Endothelial cell of umbilical vein (primary cell): ENCODE measurements at regions not wholly inside any gene's neighbourhood (a gene's known extent, or its start where the extent isn't known, plus 50 kb on each side); places are given as distances from the start of the nearest gene placed in this dataset.
"Not testable (repeated sequence)": the region's sequence is repeated elsewhere in the genome, so short reads cannot be mapped to it uniquely, and the experiment has no call there.

ENCODE experiments used
- BruUV-seq: library from RNA; stranded (reverse); fragments of 400-500 nt; replicated peaks from 2 replicates; lab custom pipeline; 2021; lab: Mats Ljungman, UMichigan
- CTCF ChIA-PET: fragments of 300-600, 350-600 bp; sonication (Branson Sonifier 250); formaldehyde crosslinking; loops from one replicate; lab custom pipeline; 2021; ENCODE audit warnings: antibody characterized with exemption, inconsistent platforms; lab: Charles Lee
- POLR2A ChIA-PET: fragments of 300-600, 350-600 bp; sonication (Branson Sonifier 250); formaldehyde crosslinking; loops from one replicate; lab custom pipeline; 2021; ENCODE audit warnings: antibody characterized with exemption, inconsistent platforms; lab: Charles Lee
- DNase-seq: peaks from one replicate; pipeline ENCODE4 v3.0.0-alpha.2; 2011; ENCODE audit warnings: low read depth, low spot score
- FAIRE-seq: peaks from 2 replicates; lab custom pipeline; 2011; peaks lifted over from hg19 to GRCh38; lab: Jason Lieb, UNC
- H2AFZ ChIP-seq: 2 replicates; pipeline ENCODE4 v1.6.0; 2012; ENCODE audit warnings: low read depth, low read length, control low read depth, inconsistent platforms
- H3K27ac ChIP-seq: 2 replicates; pipeline ENCODE4 v1.5.1; 2011; ENCODE audit warnings: low read depth, mild to moderate bottlenecking, control low read depth, low read length, moderate library complexity; ENCODE audit not compliant: insufficient read depth
- H3K27me3 ChIP-seq, 2 experiments: 2 replicates each; pipeline versions ENCODE4 v1.6.0 to v1.6.1; 2011; ENCODE audit warnings: low read length in 2 of 2, mixed read lengths in 1 of 2; ENCODE audit not compliant: control insufficient read depth in 2 of 2, insufficient read depth in 2 of 2
- H3K36me3 ChIP-seq, 2 experiments: 2 replicates in 1 of 2; 3 replicates in 1 of 2; pipeline ENCODE4 v1.5.1; 2011; ENCODE audit warnings: low read length in 2 of 2, mild to moderate bottlenecking in 1 of 2, moderate library complexity in 1 of 2; ENCODE audit not compliant: control insufficient read depth in 2 of 2, insufficient read depth in 2 of 2; ENCODE audit errors: extremely low read depth in 1 of 2
- H3K4me1 ChIP-seq: 3 replicates; pipeline ENCODE4 v1.5.1; 2011; ENCODE audit warnings: mild to moderate bottlenecking, low read length; ENCODE audit not compliant: control insufficient read depth, insufficient read depth; ENCODE audit errors: extremely low read depth
- H3K4me2 ChIP-seq: 2 replicates; pipeline ENCODE4 v1.6.1; 2011; ENCODE audit warnings: low read length, control low read depth, mixed read lengths; ENCODE audit not compliant: insufficient read depth
- H3K4me3 ChIP-seq, 3 experiments: fragments of 200-600 bp in 1 of 3; sonication (generic), shearing (Covaris generic) in 1 of 3; replicated peaks in 1 of 3; 2 replicates each; pipeline ENCODE4 v1.5.1; 2011 to 2016; ENCODE audit warnings: control low read depth in 3 of 3, low read length in 3 of 3, mild to moderate bottlenecking in 2 of 3, inconsistent platforms in 1 of 3, low read depth in 1 of 3, moderate library complexity in 1 of 3; ENCODE audit not compliant: insufficient read depth in 1 of 3
- H3K79me2 ChIP-seq: 2 replicates; pipeline ENCODE4 v1.6.0; 2012; ENCODE audit warnings: low read length, inconsistent platforms; ENCODE audit not compliant: control insufficient read depth, insufficient read depth
- H3K9ac ChIP-seq: replicated peaks from 2 replicates; pipeline ENCODE3; 2011; ENCODE audit warnings: low read length, control low read depth; ENCODE audit not compliant: insufficient read depth; ENCODE audit errors: extremely low read depth
- H3K9me1 ChIP-seq: replicated peaks from 3 replicates; pipeline ENCODE4 v1.6.0; 2011; ENCODE audit warnings: mild to moderate bottlenecking, low read length; ENCODE audit not compliant: control insufficient read depth, insufficient read depth; ENCODE audit errors: extremely low read depth
- H3K9me3 ChIP-seq: replicated peaks from 2 replicates; pipeline ENCODE4 v1.5.1; 2012; ENCODE audit warnings: low read length, inconsistent platforms; ENCODE audit not compliant: control insufficient read depth, insufficient read depth
- H4K20me1 ChIP-seq: replicated peaks from 2 replicates; pipeline ENCODE3; 2011; ENCODE audit warnings: mild to moderate bottlenecking, low read length; ENCODE audit not compliant: control insufficient read depth, insufficient read depth; ENCODE audit errors: extremely low read depth
- dilution Hi-C: fragments of 300-500 bp; cut with MboI; formaldehyde crosslinking; loops from one replicate; pipeline ENCODE4 v1.15.0; 2019; ENCODE audit warnings: low sequenced_read_pairs; ENCODE audit not compliant: extremely low pct_ligation_motif_present
- intact Hi-C: fragments of 100-400 bp; cut with micrococcal nuclease; formaldehyde crosslinking; loops from one replicate; pipeline ENCODE4 v1.10.0; 2022

DNA sequence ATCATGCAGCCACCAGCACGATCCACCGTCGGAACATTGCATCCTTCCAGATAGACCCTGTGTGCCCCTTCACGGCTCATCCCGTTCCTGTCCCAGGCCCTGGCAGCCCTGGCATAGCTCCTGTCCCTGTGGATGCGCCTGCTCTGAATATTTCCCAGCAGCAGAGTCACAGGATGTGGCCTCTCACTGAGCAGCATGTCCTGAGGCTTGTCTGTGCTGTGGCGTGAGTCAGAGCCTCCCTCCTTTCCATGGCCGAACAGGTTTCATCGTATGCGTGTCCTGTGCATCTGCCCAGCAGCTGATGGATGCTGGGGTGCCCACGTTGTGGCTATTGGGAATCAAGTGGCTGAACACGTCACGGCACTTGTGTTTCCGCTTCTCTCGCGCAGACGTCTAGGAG lies 4471.5 kb upstream of the TPTE start:
- intact Hi-C loops, DNase-seq, H3K4me2 ChIP-seq, H3K79me2 ChIP-seq, H3K27ac ChIP-seq, H3K27me3 ChIP-seq, H3K9me1 ChIP-seq, H3K4me1 ChIP-seq, CTCF ChIA-PET, FAIRE-seq, H3K36me3 ChIP-seq, dilution Hi-C loops, H3K9me3 ChIP-seq, H3K4me3 ChIP-seq, H2AFZ ChIP-seq, H3K9ac ChIP-seq, H4K20me1 ChIP-seq, BruUV-seq, POLR2A ChIA-PET: not testable (repeated sequence)

- H3K4me1 ChIP-seq, BruUV-seq, H2AFZ ChIP-seq, H3K27me3 ChIP-seq, H3K4me2 ChIP-seq, H3K79me2 ChIP-seq, CTCF ChIA-PET, intact Hi-C loops, DNase-seq, H3K36me3 ChIP-seq, H3K4me3 ChIP-seq, dilution Hi-C loops, H3K27ac ChIP-seq, H3K9me3 ChIP-seq, FAIRE-seq, H3K9me1 ChIP-seq, H4K20me1 ChIP-seq, POLR2A ChIA-PET, H3K9ac ChIP-seq: not testable (repeated sequence)
Observed at GRCh38 chr21:6052109-6052508, 4469.3 kb upstream of the TPTE start.

DNA sequence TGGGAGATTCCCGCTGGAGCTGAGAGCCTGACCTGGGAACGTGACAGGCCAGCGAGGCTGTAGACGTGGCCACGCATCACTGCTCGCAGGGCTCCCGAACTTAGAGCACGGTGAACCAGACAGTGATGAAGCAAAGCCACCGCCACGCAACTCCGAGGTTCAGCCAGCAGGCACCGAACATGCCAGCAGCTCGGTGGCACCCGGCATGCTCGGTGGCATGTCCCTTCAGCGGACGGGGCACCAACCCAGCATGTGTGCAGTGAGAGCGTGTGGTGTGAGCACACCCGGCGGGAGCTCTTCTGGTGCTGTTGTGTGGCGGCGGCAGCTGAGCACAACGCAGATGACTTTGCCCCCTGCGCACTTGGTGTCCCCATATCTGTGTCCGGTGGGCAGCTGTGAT lies 4468.2 kb upstream of the TPTE start:
- intact Hi-C loops, BruUV-seq, H3K4me1 ChIP-seq, H3K9me1 ChIP-seq, DNase-seq, H3K9ac ChIP-seq, H3K36me3 ChIP-seq, dilution Hi-C loops, H2AFZ ChIP-seq, H3K4me3 ChIP-seq, H3K4me2 ChIP-seq, H3K27me3 ChIP-seq, FAIRE-seq, H4K20me1 ChIP-seq, H3K79me2 ChIP-seq, POLR2A ChIA-PET, H3K27ac ChIP-seq, H3K9me3 ChIP-seq, CTCF ChIA-PET: not testable (repeated sequence)

DNA sequence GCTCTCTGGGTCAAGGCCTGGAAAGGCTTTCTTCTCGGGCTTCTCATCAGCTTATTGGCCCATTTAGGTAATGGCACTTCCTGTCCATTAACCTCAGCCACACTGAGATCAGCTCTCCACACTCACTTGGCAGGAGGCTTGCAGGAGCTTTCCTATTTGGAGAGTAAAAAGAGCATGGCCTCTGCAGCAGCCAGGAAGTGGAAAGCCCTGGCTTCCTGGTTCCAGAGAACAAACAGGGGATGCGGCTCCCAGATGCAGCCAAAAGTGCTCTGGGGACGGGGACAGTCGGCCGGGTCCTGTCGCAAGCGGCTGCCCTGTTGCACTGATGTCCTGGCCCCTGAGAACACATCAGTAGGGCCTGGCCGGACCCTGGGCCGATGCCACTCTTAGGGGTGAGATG lies 4462.4 kb upstream of the TPTE start:
- FAIRE-seq, H4K20me1 ChIP-seq, H3K9ac ChIP-seq, H3K4me1 ChIP-seq, H3K79me2 ChIP-seq, BruUV-seq, H3K9me1 ChIP-seq, H3K4me3 ChIP-seq, H3K4me2 ChIP-seq, DNase-seq, POLR2A ChIA-PET, H3K27me3 ChIP-seq, H3K27ac ChIP-seq, dilution Hi-C loops, H2AFZ ChIP-seq, CTCF ChIA-PET, H3K9me3 ChIP-seq, H3K36me3 ChIP-seq, intact Hi-C loops: not testable (repeated sequence)
